CD4-positive, alpha-beta T cell treated with Interleukin-2 at 100 ng/mL for 4 hours (primary cell): ENCODE measurements at regions not wholly inside any gene's neighbourhood (a gene's known extent, or its start where the extent isn't known, plus 50 kb on each side); places are given as distances from the start of the nearest gene placed in this dataset.

ENCODE experiments used
- DNase-seq: peaks from one replicate; pipeline ENCODE4 v3.0.0-alpha.2; 2020; ENCODE audit warnings: low spot score

GRCh38 chr5:133854554-133854953 is 113.9 kb downstream of the C5orf15 start:
- DNase-seq, result no peak

DNA sequence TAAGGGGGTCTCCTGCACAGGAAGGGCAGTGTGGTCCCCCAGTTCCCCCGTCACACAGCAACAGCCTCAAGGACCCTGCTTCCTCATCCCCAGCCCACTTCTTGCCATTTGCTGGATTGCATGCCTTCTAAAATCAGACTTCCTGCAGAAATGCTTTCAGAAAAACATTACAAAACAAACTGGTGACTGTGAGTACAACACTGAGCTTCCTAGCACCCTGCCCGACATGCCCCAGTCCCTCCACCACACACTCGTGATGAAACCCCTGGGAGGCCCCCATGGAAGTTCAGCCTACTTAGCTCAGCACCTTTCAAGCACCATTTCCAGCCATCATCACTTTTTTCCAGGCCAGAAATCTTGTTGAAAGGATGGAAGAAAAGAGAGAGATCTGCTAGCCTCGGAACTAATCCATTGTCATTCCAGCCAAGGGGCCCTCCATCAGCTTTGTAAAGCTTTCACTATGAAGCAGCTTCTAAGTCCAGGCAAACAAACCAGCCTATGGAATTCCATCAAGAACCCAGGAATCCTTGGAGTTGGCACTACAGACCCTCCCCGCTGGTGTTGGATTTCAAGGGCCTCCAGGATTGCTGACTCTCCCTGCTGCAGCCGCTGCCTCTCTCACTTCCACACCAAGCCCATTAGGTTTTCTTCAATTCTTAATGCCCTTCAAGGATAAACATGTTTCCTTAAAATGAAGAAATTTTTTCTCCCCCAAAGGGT is 114.6 kb downstream of the C5orf15 start:
- DNase-seq, result no peak

- no peak for DNase-seq
Measured at GRCh38 chr5:133851521-133851920, 116.9 kb downstream of the C5orf15 start.

DNA sequence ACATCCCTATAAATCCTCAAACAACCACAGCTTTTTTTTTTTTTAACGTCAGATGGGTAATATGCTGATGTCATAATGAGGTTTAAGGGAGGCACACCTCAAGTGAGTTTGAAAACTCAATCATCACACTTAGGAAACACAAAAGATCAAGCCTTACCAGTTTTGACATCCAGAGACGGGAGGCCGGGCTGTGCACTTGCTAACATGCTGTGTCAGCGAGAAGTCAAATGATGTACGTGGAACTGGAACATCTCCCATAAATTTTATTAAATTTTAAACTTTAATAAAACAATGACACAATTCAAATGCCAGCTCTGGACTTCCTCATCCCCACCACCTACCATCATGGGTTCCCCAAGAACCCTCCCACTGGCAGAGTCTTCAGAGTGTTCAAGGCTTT is 117.6 kb downstream of the C5orf15 start:
- no peak for DNase-seq

DNA sequence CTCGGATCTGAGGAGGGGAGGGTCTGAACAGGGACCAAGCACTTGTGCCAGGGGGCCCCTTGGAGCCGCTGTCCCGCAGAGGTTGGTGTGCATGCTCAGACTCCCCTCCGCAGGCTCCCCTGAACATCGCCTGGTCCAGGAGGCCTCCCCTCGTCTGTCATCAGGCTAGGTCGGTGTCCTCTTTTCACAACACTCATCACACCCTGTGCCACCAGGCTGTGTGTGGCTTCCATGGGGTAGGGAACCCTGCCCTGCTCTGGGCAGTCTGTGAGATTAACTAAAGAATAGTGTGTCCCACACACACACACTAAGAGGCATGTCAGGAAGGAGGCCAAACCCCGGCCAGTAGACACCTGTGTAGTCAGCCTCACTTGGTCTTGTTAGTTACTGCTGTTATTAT is 119.3 kb downstream of the C5orf15 start:
- no peak for DNase-seq

GRCh38 chr5:133848341-133848811 is 120.0 kb downstream of the C5orf15 start:
- DNase-seq, result no peak

- DNase-seq, result no peak
Measured at GRCh38 chr5:133847886-133848285, 120.5 kb downstream of the C5orf15 start.

GRCh38 chr5:133847301-133847700 is 121.1 kb downstream of the C5orf15 start:
- no peak for DNase-seq

- DNase-seq, result no peak
Measured at GRCh38 chr5:133846478-133847226, 121.8 kb downstream of the C5orf15 start.

DNA sequence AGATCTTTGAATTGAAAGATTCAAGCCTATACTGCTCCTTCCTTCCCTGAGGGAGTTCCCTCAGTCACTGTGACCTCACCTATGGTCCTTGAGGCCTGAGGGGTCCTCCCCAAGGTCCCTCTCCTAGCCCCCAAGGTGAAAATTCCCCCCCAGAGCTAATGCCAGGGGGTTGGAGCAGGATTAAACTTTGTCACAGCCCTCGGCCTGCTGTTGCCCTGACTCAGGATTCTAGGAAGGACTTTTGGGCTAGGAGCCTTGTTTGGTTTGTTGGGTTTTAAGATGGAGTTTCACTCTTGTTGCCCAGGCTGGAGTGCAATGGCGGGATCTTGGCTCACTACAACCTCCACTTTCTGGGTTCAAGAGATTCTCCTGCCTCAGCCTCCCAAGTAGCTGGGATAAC is 123.2 kb downstream of the C5orf15 start:
- DNase-seq, result no peak

DNA sequence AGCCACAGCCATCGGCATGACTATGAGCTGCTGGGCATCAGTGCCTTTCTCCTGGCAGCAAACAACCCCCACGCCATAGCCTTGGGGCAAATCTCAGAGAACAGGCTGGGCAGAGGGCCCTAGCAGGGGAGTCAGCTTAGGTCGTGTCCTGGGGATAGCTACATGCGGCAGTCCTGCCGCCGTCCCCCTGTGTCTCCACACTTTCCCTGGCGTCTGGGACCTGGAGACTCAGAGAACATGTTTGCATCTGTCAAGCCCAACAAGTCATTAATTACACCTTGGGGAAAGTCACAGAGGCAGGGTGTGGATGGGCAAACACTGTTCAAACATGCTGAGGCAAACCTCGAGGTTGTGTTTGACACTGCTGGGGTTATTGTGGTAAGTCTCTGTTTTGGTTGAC is 123.6 kb downstream of the C5orf15 start:
- DNase-seq, result no peak

DNA sequence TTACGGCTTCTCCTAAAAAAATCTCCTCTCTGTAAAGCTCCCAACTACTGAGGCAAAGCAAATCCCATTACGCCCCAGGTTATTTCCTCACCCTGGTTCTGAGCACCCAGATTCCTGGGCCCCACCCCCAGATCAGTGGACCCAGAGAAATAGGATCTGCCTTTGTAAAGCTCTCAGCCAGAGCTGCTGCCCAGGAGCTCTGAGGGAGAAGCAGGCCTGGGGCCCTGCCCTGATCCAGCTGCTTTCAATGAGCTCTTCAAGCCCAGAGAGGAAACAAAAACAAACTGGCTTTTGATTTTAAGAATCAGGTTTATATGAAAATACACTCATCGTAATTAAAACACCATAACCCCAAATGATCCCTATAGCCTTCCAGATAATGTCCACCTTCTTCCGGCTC is 124.5 kb downstream of the C5orf15 start:
- no peak for DNase-seq

DNA sequence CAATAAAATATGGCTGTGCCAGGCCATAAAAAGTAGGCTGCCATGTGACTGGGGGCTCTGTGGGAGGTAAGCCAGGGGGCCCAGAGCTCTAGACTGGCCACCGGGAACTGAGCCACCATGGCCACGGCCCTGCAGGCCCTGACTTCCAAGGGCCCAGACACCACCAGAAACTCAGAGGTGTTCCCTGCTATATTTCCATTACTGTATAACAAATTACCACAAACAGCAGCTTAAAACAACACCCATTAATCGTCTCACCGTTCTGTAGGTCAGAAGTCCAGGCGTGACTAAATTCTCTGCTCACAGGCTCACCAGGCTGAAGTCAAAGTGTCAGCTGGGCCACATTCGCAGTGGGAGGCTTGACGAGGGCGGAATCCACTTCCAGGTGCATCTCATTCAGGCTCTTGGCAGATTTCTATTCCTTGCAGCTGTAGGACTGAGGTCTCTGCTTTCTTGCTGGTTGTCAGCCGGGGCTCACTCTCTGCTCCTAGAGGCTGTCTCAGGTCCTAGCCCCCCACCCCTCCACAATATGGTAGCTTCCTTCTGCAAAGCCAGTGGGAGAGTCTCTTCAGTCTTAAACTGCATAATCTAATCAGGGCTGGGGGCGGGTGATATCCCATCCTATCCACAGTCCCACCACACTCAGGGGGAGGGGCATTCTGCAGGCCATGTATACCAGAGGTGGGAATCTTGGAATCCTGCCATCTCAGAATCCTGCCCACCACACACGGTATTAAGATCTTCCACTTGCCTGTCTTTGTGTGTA is 125.4 kb downstream of the C5orf15 start:
- no peak for DNase-seq

DNA sequence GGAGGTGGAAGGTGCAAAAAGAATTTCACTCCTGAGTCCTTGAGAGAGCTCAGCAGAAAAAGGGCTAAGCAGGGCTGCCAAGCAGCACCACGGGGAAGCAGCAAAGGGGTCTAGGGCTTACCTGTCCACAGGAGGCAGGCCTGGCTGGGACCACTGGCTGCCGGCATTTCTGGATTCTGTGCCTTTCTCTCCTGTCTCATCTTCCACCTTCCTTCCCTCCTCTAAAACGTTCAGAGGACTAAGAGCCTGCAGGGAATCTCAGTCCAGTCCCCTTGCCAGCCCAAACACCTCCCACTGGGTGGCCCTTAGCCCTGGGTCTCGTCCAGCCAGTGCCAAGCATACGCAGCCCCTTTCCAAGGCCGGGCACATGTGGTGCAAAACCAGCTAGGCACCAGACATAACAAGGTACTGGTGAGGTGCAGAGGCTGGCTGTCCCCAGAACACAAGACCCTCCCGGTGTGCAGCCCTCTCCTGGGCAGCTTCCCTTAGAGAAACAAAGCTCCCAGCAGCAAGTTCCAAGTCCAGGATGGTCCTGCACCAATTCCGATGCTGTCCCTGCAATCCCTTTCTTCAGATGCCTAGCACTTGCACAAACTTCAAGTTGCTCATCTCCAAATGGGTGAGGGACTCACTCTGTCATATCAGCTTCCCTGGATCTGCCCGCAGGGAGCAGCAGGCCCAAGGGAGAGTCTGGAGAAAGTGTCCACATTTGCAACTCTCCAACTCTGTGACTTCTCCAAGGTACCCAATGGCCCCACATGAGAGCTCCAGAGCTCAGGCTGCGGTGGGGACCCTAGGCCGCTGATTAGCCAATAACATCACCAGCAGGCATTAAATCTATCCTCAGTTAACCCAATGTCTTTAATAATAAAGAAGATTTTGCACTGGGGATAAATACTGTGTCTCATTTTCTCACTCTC is 126.3 kb downstream of the C5orf15 start:
- DNase-seq, result no peak

DNA sequence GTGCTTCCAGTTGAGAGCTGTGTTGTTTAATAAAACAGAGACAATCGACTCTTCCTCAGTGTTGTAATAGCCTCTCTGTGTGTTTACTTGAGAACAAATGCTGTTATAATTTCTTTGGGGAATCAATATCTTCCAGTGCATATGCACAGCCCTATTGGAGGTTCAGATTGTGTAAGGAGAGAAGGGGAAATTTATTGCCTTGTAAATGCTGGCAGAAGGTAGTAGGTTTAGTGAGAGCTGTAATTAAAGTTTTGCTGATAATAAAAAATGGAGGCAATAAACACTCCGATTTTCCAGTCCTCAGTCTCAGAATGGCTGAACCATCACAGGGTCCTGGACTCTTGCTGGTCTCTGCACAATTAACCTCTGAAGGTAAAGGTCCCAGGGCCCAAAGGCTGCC is 128.3 kb downstream of the C5orf15 start:
- no peak for DNase-seq

GRCh38 chr5:133839721-133840120 is 128.7 kb downstream of the C5orf15 start:
- no peak for DNase-seq

GRCh38 chr5:133839090-133839489 is 129.3 kb downstream of the C5orf15 start:
- DNase-seq, result no peak

GRCh38 chr5:133838286-133838685 is 130.1 kb downstream of the C5orf15 start:
- DNase-seq, result no peak

GRCh38 chr5:133831491-133832224 is 136.8 kb downstream of the C5orf15 start:
- no peak for DNase-seq

- DNase-seq, result no peak
Measured at GRCh38 chr5:133830911-133831310, 137.5 kb downstream of the C5orf15 start.

GRCh38 chr5:133830281-133830680 is 138.1 kb downstream of the C5orf15 start:
- no peak for DNase-seq
